WTC11 (cell line): ENCODE measurements at regions not wholly inside any gene's neighbourhood (a gene's known extent, or its start where the extent isn't known, plus 50 kb on each side); places are given as distances from the start of the nearest gene placed in this dataset.

Source experiments
- ATAC-seq: fragments of 200-7000 bp; cut with Tn5 transposase; 2 replicates; pipeline ENCODE4 v1.10.0; 2021; ENCODE audit warnings: mild to moderate bottlenecking, moderate library complexity
- CTCF ChIA-PET: fragments of 300-600 bp; sonication (Branson Sonifier 250); formaldehyde crosslinking; loops from one replicate; lab custom pipeline; 2021; ENCODE audit warnings: antibody characterized with exemption; lab: Charles Lee
- POLR2A ChIA-PET: fragments of 350-600 bp; sonication (Branson Sonifier 250); formaldehyde crosslinking; loops from one replicate; lab custom pipeline; 2021; ENCODE audit warnings: antibody characterized with exemption; lab: Charles Lee
- DNase-seq: peaks from one replicate; pipeline ENCODE4 v3.0.0; 2021; ENCODE audit warnings: low spot score
- H3K27ac Mint-ChIP-seq: 2 replicates; pipeline ENCODE4 v1.8.0; 2021; ENCODE audit warnings: mixed read lengths
- H3K27me3 Mint-ChIP-seq: 2 replicates; pipeline ENCODE4 v1.8.0; 2021; ENCODE audit warnings: low read depth, mild to moderate bottlenecking, moderate library complexity, mixed read lengths
- H3K36me3 Mint-ChIP-seq: 2 replicates; pipeline ENCODE4 v1.8.0; 2021; ENCODE audit warnings: mixed read lengths
- H3K4me1 Mint-ChIP-seq: 2 replicates; pipeline ENCODE4 v1.8.0; 2022; ENCODE audit warnings: mixed read lengths
- H3K4me3 Mint-ChIP-seq: 2 replicates; pipeline ENCODE4 v1.8.0; 2021; ENCODE audit warnings: mild to moderate bottlenecking, moderate library complexity, mixed read lengths
- H3K9me3 Mint-ChIP-seq: 2 replicates; pipeline ENCODE4 v1.8.0; 2021; ENCODE audit warnings: mixed read lengths
- JUN ChIP-seq: sonication (generic); formaldehyde crosslinking; IDR thresholded peaks from 2 replicates; pipeline ENCODE4 v1.8.0; 2023; ENCODE audit warnings: mild to moderate bottlenecking, missing genetic modification reagents
- KAT7 ChIP-seq: sonication (generic); formaldehyde crosslinking; IDR thresholded peaks from 2 replicates; pipeline ENCODE4 v1.8.1; 2023; ENCODE audit warnings: missing genetic modification reagents, mild to moderate bottlenecking, borderline replicate concordance
- MXD4 ChIP-seq: fragments of 250-450 bp; sonication (Bioruptor Pico); IDR thresholded peaks from 2 replicates; pipeline ENCODE4 v1.8.0; 2021; ENCODE audit warnings: mild to moderate bottlenecking, moderate library complexity, borderline replicate concordance
- NFYB ChIP-seq: sonication (generic); formaldehyde crosslinking; conservative IDR thresholded peaks from 2 replicates; pipeline ENCODE4 v1.8.0; 2022; ENCODE audit warnings: low read depth, missing genetic modification reagents
- RELA ChIP-seq: sonication (generic); formaldehyde crosslinking; IDR thresholded peaks from 2 replicates; pipeline ENCODE4 v1.8.1; 2022; ENCODE audit warnings: missing genetic modification reagents, mild to moderate bottlenecking, borderline replicate concordance
- SMAD3 ChIP-seq: sonication (generic); formaldehyde crosslinking; IDR thresholded peaks from 2 replicates; pipeline ENCODE4 v1.8.0; 2022; ENCODE audit warnings: missing genetic modification reagents, mild to moderate bottlenecking, borderline replicate concordance
- TEAD1 ChIP-seq: sonication (generic); formaldehyde crosslinking; IDR thresholded peaks from 2 replicates; pipeline ENCODE4 v1.8.0; 2022; ENCODE audit warnings: mild to moderate bottlenecking, missing genetic modification reagents
- ZNF232 ChIP-seq: sonication (generic); formaldehyde crosslinking; IDR thresholded peaks from 2 replicates; pipeline ENCODE4 v1.8.0; 2022; ENCODE audit warnings: mild to moderate bottlenecking, missing genetic modification reagents
- ZNF396 ChIP-seq: fragments of 250-450 bp; sonication (Bioruptor Pico); IDR thresholded peaks from 2 replicates; pipeline ENCODE4 v1.8.0; 2021; ENCODE audit warnings: mild to moderate bottlenecking, moderate library complexity, borderline replicate concordance
- TF ChIP-seq, protein P1 (sequence below): fragments of 250-450 bp; sonication (Bioruptor Pico); IDR thresholded peaks from 2 replicates; pipeline ENCODE4 v2.1.2; 2022; ENCODE audit warnings: mild to moderate bottlenecking, moderate library complexity
- TF ChIP-seq, protein P2 (sequence below): sonication (generic); formaldehyde crosslinking; IDR thresholded peaks from 2 replicates; pipeline ENCODE4 v1.8.1; 2023; ENCODE audit warnings: mild to moderate bottlenecking, missing genetic modification reagents, moderate library complexity
- TF ChIP-seq, protein P3 (sequence below): fragments of 250-450 bp; sonication (Bioruptor Pico); conservative IDR thresholded peaks from 2 replicates; pipeline ENCODE4 v1.9.0; 2021; ENCODE audit warnings: mild to moderate bottlenecking
- TF ChIP-seq, protein P4 (sequence below): fragments of 250-450 bp; sonication (Bioruptor Pico); IDR thresholded peaks from 2 replicates; pipeline ENCODE4 v1.9.0; 2021; ENCODE audit warnings: mild to moderate bottlenecking
- TF ChIP-seq, protein P5 (sequence below): sonication (generic); formaldehyde crosslinking; conservative IDR thresholded peaks from 2 replicates; pipeline ENCODE4 v1.8.1; 2023; ENCODE audit warnings: mild to moderate bottlenecking, low read depth, missing genetic modification reagents, moderate library complexity
- TF ChIP-seq, protein P6 (sequence below): sonication (generic); formaldehyde crosslinking; IDR thresholded peaks from 2 replicates; pipeline ENCODE4 v1.8.1; 2022; ENCODE audit warnings: mild to moderate bottlenecking, missing genetic modification reagents, moderate library complexity, borderline replicate concordance
- TF ChIP-seq, protein P7 (sequence below): sonication (generic); formaldehyde crosslinking; IDR thresholded peaks from 2 replicates; pipeline ENCODE4 v1.8.0; 2022; ENCODE audit warnings: mild to moderate bottlenecking, missing genetic modification reagents

DNA sequence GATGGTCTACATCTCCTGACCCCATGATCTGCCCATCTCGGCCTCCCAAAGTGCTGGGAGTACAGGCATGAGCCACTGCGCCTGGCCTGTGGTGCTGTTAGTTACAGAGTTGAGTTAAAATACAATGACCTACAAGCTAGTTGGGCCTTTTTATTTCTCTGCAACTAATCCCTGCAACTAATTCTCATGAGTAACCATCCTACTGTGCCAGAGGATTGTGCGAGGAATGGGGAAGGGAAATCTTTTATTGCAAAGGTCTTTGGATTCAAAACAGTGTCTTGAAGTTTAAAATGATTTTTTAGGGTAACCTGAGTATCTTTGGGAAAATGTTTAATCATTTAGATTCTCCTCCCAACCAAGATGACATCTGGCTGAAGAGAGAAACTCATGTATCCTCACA lies 88.8 kb upstream of the RMDN2 start:
- ATAC-seq: no peak
- Mint-ChIP-seq H3K27ac (no peak overlapping the region), H3K4me3 (no peak overlapping the region), H3K4me1 (peaks cover 8% of the 10 kb centered on the region)
- TF ChIP-seq JUN (CRISPR knock-in tag) (no peak), TEAD1 (CRISPR knock-in tag) (no peak), MXD4 (CRISPR knock-in tag) (no peak), RELA (CRISPR knock-in tag) (no peak), SMAD3 (CRISPR knock-in tag) (no peak), NFYB (CRISPR knock-in tag) (no peak), ZNF232 (CRISPR knock-in tag) (no peak), ZNF396 (CRISPR knock-in tag) (no peak), KAT7 (CRISPR knock-in tag) (no peak)
- TF ChIP-seq, protein P1, sequence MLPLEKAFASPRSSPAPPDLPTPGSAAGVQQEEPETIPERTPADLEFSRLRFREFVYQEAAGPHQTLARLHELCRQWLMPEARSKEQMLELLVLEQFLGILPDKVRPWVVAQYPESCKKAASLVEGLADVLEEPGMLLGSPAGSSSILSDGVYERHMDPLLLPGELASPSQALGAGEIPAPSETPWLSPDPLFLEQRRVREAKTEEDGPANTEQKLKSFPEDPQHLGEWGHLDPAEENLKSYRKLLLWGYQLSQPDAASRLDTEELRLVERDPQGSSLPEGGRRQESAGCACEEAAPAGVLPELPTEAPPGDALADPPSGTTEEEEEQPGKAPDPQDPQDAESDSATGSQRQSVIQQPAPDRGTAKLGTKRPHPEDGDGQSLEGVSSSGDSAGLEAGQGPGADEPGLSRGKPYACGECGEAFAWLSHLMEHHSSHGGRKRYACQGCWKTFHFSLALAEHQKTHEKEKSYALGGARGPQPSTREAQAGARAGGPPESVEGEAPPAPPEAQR: no peak
- TF ChIP-seq, protein P2, sequence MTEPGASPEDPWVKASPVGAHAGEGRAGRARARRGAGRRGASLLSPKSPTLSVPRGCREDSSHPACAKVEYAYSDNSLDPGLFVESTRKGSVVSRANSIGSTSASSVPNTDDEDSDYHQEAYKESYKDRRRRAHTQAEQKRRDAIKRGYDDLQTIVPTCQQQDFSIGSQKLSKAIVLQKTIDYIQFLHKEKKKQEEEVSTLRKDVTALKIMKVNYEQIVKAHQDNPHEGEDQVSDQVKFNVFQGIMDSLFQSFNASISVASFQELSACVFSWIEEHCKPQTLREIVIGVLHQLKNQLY (CRISPR knock-in tag): no peak
- TF ChIP-seq, protein P3, sequence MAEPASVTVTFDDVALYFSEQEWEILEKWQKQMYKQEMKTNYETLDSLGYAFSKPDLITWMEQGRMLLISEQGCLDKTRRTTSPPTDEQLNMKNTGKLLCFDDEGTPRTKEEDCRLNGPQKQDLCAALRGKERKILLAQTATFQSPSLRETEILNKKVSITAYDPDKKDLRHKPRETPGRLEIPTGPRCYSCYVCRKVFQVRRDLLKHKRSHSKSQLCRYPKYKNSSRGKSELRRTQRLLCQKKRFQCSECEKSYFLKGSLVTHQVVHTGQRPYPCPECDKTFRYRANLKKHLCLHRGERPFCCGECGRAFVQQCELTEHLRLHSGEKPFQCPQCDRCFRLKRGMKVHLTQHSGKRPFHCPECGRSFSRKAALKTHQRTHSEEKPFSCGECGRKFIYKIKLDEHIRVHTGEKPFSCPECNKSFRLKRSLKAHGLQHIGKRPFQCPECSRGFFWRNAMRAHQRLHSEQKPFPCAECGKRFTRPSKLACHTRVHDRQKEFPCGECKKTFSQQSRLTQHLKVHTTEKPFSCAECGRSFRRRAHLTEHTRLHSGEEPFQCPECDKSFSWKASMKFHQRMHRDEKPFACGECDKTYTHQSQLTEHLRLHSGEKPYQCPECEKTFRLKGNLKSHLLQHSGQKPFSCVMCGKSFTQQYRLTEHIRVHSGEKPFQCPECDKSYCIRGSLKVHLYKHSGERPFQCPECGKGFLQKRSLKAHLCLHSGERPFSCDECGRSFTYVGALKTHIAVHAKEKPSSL (CRISPR knock-in tag): no peak
- TF ChIP-seq, protein P4, sequence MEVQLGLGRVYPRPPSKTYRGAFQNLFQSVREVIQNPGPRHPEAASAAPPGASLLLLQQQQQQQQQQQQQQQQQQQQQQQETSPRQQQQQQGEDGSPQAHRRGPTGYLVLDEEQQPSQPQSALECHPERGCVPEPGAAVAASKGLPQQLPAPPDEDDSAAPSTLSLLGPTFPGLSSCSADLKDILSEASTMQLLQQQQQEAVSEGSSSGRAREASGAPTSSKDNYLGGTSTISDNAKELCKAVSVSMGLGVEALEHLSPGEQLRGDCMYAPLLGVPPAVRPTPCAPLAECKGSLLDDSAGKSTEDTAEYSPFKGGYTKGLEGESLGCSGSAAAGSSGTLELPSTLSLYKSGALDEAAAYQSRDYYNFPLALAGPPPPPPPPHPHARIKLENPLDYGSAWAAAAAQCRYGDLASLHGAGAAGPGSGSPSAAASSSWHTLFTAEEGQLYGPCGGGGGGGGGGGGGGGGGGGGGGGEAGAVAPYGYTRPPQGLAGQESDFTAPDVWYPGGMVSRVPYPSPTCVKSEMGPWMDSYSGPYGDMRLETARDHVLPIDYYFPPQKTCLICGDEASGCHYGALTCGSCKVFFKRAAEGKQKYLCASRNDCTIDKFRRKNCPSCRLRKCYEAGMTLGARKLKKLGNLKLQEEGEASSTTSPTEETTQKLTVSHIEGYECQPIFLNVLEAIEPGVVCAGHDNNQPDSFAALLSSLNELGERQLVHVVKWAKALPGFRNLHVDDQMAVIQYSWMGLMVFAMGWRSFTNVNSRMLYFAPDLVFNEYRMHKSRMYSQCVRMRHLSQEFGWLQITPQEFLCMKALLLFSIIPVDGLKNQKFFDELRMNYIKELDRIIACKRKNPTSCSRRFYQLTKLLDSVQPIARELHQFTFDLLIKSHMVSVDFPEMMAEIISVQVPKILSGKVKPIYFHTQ (CRISPR knock-in tag): no peak
- TF ChIP-seq, all 79 proteins: peak for 0
- ChIA-PET CTCF (interaction anchor here (1.1 to 1.8 kb wide), 2 partner anchors 41 kb away, joined by 4 to 5 read pairs; no protein-coding TSS in a partner anchor), POLR2A (no interaction called here)
- no peaks in the 10 kb centered on the region for H3K9me3 Mint-ChIP-seq
- DNase-seq: no peak
- H3K27me3 Mint-ChIP-seq: no peaks in the 10 kb centered on the region
- no peaks in the 10 kb centered on the region for H3K36me3 Mint-ChIP-seq

DNA sequence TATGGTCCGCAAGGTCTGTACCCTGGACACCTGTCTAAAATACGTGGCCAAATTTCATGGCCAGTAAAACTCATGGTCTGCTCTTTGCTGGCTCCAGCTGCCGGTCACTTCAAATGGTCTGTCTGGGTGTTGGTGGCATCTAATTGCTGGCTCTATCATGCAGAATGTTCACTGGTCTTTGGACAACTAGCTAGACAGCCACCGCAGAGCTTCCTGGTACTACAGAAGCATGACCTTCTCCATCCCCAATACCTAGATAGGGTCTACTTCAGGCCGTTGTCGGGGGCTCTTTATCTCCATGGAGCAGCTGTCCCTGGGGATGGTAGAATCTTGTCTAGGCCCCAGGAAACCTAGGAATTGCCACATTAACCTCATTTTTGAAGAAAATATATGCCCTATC lies 88.4 kb upstream of the RMDN2 start:
- Mint-ChIP-seq H3K27me3 (no peaks in the 10 kb centered on the region), H3K9me3 (peaks cover under 1% of the 10 kb centered on the region; the same call in 1 of the 2 replicates), H3K27ac (no peak overlapping the region), H3K4me1 (peaks cover 12% of the 10 kb centered on the region), H3K36me3 (no peaks in the 10 kb centered on the region), H3K4me3 (no peak overlapping the region)
- DNase-seq: no peak
- ChIA-PET CTCF (interaction anchor here (1.8 kb wide), 1 partner anchor 41 kb away, joined by 5 read pairs; no protein-coding TSS in a partner anchor), POLR2A (no interaction called here)
- TF ChIP-seq ZNF232 (CRISPR knock-in tag): no peak
- TF ChIP-seq, protein P5, sequence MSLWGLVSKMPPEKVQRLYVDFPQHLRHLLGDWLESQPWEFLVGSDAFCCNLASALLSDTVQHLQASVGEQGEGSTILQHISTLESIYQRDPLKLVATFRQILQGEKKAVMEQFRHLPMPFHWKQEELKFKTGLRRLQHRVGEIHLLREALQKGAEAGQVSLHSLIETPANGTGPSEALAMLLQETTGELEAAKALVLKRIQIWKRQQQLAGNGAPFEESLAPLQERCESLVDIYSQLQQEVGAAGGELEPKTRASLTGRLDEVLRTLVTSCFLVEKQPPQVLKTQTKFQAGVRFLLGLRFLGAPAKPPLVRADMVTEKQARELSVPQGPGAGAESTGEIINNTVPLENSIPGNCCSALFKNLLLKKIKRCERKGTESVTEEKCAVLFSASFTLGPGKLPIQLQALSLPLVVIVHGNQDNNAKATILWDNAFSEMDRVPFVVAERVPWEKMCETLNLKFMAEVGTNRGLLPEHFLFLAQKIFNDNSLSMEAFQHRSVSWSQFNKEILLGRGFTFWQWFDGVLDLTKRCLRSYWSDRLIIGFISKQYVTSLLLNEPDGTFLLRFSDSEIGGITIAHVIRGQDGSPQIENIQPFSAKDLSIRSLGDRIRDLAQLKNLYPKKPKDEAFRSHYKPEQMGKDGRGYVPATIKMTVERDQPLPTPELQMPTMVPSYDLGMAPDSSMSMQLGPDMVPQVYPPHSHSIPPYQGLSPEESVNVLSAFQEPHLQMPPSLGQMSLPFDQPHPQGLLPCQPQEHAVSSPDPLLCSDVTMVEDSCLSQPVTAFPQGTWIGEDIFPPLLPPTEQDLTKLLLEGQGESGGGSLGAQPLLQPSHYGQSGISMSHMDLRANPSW (CRISPR knock-in tag): no peak
- TF ChIP-seq, protein P6, sequence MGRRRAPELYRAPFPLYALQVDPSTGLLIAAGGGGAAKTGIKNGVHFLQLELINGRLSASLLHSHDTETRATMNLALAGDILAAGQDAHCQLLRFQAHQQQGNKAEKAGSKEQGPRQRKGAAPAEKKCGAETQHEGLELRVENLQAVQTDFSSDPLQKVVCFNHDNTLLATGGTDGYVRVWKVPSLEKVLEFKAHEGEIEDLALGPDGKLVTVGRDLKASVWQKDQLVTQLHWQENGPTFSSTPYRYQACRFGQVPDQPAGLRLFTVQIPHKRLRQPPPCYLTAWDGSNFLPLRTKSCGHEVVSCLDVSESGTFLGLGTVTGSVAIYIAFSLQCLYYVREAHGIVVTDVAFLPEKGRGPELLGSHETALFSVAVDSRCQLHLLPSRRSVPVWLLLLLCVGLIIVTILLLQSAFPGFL (CRISPR knock-in tag): no peak
- TF ChIP-seq, protein P7, sequence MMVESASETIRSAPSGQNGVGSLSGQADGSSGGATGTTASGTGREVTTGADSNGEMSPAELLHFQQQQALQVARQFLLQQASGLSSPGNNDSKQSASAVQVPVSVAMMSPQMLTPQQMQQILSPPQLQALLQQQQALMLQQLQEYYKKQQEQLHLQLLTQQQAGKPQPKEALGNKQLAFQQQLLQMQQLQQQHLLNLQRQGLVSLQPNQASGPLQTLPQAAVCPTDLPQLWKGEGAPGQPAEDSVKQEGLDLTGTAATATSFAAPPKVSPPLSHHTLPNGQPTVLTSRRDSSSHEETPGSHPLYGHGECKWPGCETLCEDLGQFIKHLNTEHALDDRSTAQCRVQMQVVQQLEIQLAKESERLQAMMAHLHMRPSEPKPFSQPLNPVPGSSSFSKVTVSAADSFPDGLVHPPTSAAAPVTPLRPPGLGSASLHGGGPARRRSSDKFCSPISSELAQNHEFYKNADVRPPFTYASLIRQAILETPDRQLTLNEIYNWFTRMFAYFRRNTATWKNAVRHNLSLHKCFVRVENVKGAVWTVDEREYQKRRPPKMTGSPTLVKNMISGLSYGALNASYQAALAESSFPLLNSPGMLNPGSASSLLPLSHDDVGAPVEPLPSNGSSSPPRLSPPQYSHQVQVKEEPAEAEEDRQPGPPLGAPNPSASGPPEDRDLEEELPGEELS (CRISPR knock-in tag): no peak
- no peak for ATAC-seq
